H1 (cell line): ENCODE measurements at regions not wholly inside any gene's neighbourhood (a gene's known extent, or its start where the extent isn't known, plus 50 kb on each side); places are given as distances from the start of the nearest gene placed in this dataset.

ENCODE experiments used
- ASH2L ChIP-seq: fragments of 200-600, 300-600 bp; sonication (generic); IDR thresholded peaks from one replicate; pipeline ENCODE4 v1.7.1; 2017; ENCODE audit warnings: low read length
- CHD2 ChIP-seq: IDR thresholded peaks from 2 replicates; pipeline ENCODE4 v1.6.1; 2012; ENCODE audit warnings: low read length, improper control_type of control experiment
- EZH2 ChIP-seq: fragments of 200-600 bp; sonication (generic); IDR thresholded peaks from 2 replicates; pipeline ENCODE4 v1.7.1; 2012; ENCODE audit warnings: low read depth, mild to moderate bottlenecking, moderate library complexity, low read length, inconsistent platforms; ENCODE audit not compliant: severe bottlenecking
- HDAC2 ChIP-seq, 2 experiments: fragments of 300-600 bp in 1 of 2; sonication (generic) in 1 of 2; IDR thresholded peaks; 2 replicates each; pipeline ENCODE4 v1.6.1; 2011 to 2012; ENCODE audit warnings: low read depth in 2 of 2, low read length in 2 of 2, mild to moderate bottlenecking in 2 of 2, moderate library complexity in 2 of 2, borderline replicate concordance in 1 of 2, inconsistent platforms in 1 of 2
- KDM4A ChIP-seq: IDR thresholded peaks from one replicate; pipeline ENCODE4 v1.7.1; 2012; ENCODE audit warnings: low read depth, mild to moderate bottlenecking, moderate library complexity, low read length, inconsistent platforms; ENCODE audit not compliant: severe bottlenecking
- PHF8 ChIP-seq: fragments of 200-600 bp; sonication (generic); conservative IDR thresholded peaks from 2 replicates; pipeline ENCODE4 v1.7.1; 2012; ENCODE audit warnings: low read depth, mild to moderate bottlenecking, inconsistent platforms, low read length, moderate library complexity
- POLR2A ChIP-seq, 2 experiments: IDR thresholded peaks; 1 replicate in 1 of 2; 2 replicates in 1 of 2; pipeline ENCODE4 v1.6.1; 2011; ENCODE audit warnings: low read depth in 2 of 2, low read length in 2 of 2, mild to moderate bottlenecking in 2 of 2; ENCODE audit errors: control extremely low read depth in 1 of 2
- SAP30 ChIP-seq: fragments of 300-600 bp; sonication (generic); IDR thresholded peaks from 2 replicates; pipeline ENCODE4 v1.7.1; 2012; ENCODE audit warnings: low read length, moderate library complexity, mild to moderate bottlenecking, inconsistent platforms; ENCODE audit not compliant: insufficient read depth, insufficient replicate concordance
- SP2 ChIP-seq: IDR thresholded peaks from 2 replicates; pipeline ENCODE4 v1.6.1; 2012; ENCODE audit warnings: mild to moderate bottlenecking, low read length, inconsistent platforms
- ZNF274 ChIP-seq: IDR thresholded peaks from 2 replicates; pipeline ENCODE4 v1.7.0; 2012; ENCODE audit warnings: low read length, borderline replicate concordance; ENCODE audit errors: extremely low read depth
- TF ChIP-seq, protein P1 (sequence below): IDR thresholded peaks from 2 replicates; pipeline ENCODE4 v1.6.1; 2012; ENCODE audit warnings: inconsistent platforms

DNA sequence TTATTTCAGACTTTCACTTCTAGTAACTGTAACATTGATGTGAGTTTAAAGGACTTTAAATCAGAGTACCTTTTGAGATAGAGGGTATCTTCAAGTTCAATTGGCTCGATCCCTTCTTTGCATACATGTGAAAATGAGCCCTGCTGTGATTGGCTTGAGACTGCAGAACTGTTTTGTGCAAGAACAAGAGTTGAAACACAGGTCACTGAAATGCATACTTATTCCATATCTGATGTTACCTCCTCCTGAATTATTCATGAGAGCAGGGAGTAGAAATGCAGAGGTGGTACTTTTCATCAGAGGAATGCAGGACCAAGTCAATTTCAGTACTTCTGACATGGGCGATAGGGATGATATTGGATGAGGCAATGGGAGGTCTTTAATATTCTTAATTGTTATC, 459.5 kb downstream of the TLR4 start (continued):
- TF ChIP-seq SAP30 (no peak), HDAC2 (IDR thresholded peaks at IDR 0.05; ENCODE audit: borderline replicate concordance in 1 of 2, low read depth in 2 of 2, low read length in 2 of 2) (no peak), POLR2A (IDR thresholded peaks at IDR 0.05; ENCODE audit: control extremely low read depth in 1 of 2, low read depth in 2 of 2, low read length in 2 of 2) (no peak), CHD2 (no peak), SP2 (no peak), KDM4A (no peak), ASH2L (no peak), PHF8 (no peak), EZH2 (no peak), ZNF274 (no peak)
- TF ChIP-seq, protein P1, sequence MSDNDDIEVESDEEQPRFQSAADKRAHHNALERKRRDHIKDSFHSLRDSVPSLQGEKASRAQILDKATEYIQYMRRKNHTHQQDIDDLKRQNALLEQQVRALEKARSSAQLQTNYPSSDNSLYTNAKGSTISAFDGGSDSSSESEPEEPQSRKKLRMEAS: no peak
- TF ChIP-seq, all 59 proteins: peak for 0
